ENCODE measurements at regions not wholly inside any gene's neighbourhood (a gene's known extent, or its start where the extent isn't known, plus 50 kb on each side); places are given as distances from the start of the nearest gene placed in this dataset.
"Not testable (repeated sequence)": the region's sequence is repeated elsewhere in the genome, so short reads cannot be mapped to it uniquely, and the experiment has no call there.

DNA sequence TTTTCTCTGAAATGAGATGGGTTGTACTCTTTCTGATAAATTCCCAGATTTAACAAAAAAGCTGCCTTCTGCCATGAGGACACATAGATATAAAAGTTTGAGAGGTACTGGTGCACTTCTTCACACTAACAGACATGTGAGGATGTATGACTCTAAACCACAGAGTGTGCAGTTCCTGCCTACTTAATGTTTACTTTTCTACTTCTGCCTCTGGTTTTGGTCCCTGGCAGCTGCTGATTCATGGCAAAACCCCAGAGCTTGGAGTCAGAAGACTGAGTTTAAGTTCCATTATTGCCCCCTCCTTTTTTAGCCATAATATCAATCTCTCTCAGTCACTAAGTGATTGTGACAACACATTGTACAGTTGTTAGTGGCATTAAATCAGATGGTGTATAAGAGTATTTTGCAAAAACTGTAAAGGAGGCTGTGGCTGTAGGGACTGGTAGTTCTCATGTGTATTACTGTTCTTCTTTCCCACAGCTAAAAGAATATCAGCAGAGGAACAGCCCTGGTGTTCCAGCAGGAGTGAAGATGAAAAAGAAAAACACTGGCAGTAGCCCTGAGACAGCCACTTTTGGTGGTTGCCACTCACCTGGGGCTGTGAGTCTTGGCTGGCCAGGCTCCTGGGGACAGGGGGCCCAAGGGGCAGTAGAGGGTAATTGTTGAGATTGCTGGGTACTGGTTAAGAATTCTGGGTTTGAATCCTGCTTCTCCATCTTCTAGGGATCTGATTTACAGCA, 64.4 kb upstream of the CSPG4 start:
- TF ChIP-seq, protein P1, sequence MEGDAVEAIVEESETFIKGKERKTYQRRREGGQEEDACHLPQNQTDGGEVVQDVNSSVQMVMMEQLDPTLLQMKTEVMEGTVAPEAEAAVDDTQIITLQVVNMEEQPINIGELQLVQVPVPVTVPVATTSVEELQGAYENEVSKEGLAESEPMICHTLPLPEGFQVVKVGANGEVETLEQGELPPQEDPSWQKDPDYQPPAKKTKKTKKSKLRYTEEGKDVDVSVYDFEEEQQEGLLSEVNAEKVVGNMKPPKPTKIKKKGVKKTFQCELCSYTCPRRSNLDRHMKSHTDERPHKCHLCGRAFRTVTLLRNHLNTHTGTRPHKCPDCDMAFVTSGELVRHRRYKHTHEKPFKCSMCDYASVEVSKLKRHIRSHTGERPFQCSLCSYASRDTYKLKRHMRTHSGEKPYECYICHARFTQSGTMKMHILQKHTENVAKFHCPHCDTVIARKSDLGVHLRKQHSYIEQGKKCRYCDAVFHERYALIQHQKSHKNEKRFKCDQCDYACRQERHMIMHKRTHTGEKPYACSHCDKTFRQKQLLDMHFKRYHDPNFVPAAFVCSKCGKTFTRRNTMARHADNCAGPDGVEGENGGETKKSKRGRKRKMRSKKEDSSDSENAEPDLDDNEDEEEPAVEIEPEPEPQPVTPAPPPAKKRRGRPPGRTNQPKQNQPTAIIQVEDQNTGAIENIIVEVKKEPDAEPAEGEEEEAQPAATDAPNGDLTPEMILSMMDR (IDR thresholded peaks at IDR 0.05), result not testable (repeated sequence)
- not testable (repeated sequence) for TF ChIP-seq EP300 (IDR thresholded peaks at IDR 0.05; ENCODE audit: low read depth); POLR2A (IDR thresholded peaks at IDR 0.05)

Measured in transverse colon (tissue), 3 donors.